Lung (tissue), 11 donors: ENCODE measurements at regions not wholly inside any gene's neighbourhood (a gene's known extent, or its start where the extent isn't known, plus 50 kb on each side); places are given as distances from the start of the nearest gene placed in this dataset.

Source experiments
- ATAC-seq: fragments of 200-7000 bp; cut with Tn5 transposase; one replicate; pipeline ENCODE4 v1.9.1; 2020; ENCODE audit warnings: moderate number of reproducible peaks; ENCODE audit not compliant: insufficient read depth, low FRiP score
- DNase-seq, 3 donors: peaks; one replicate each; pipeline ENCODE4 v3.0.0-alpha.2; 2013 to 2017
- H3K27ac ChIP-seq, 2 donors: one replicate each; pipeline ENCODE4 v1.5.1; 2013; ENCODE audit warnings: mild to moderate bottlenecking in 2 of 2, moderate library complexity in 2 of 2, control low read depth in 1 of 2, inconsistent platforms in 1 of 2, low read depth in 1 of 2, low read length in 1 of 2
- H3K27me3 ChIP-seq, 3 donors: one replicate each; pipeline ENCODE4 v1.5.1; 2013; ENCODE audit warnings: low read length in 2 of 3; ENCODE audit not compliant: control insufficient read depth in 3 of 3, insufficient read depth in 3 of 3
- H3K36me3 ChIP-seq, 4 donors: one replicate each; pipeline ENCODE4 v1.5.1; 2013; ENCODE audit warnings: low read length in 4 of 4, mild to moderate bottlenecking in 1 of 4, moderate library complexity in 1 of 4; ENCODE audit not compliant: control insufficient read depth in 4 of 4, insufficient read depth in 4 of 4
- H3K4me1 ChIP-seq, 5 donors: one replicate each; pipeline ENCODE4 v1.5.1; 2013; ENCODE audit warnings: low read length in 5 of 5, mild to moderate bottlenecking in 2 of 5, moderate library complexity in 1 of 5; ENCODE audit not compliant: control insufficient read depth in 5 of 5, insufficient read depth in 5 of 5
- H3K4me3 ChIP-seq: one replicate; pipeline ENCODE4 v1.5.1; 2013; ENCODE audit warnings: mild to moderate bottlenecking, control low read depth, moderate library complexity
- H3K9ac ChIP-seq, 2 donors: one replicate each; pipeline ENCODE4 v1.5.1; 2013; ENCODE audit warnings: low read length in 2 of 2, control low read depth in 1 of 2; ENCODE audit not compliant: insufficient read depth in 1 of 2
- H3K9me3 ChIP-seq, 4 donors: one replicate each; pipeline ENCODE4 v1.5.1; 2013; ENCODE audit warnings: low read length in 3 of 4, mild to moderate bottlenecking in 1 of 4, moderate library complexity in 1 of 4; ENCODE audit not compliant: control insufficient read depth in 4 of 4, insufficient read depth in 3 of 4
- CTCF ChIP-seq: IDR thresholded peaks from 2 replicates; pipeline ENCODE4 v1.5.1; 2012; ENCODE audit warnings: mild to moderate bottlenecking; ENCODE audit errors: control extremely low read depth, extremely low read depth
- WGBS, 2 donors: extraction: QIAGEN DNeasy Blood & Tissue Kit; methylation state at CpG; one replicate each; pipeline ENCODE4 v1.1.7; 2013; 5-methylcytosine and 5-hydroxymethylcytosine counted together
- donor health status: control.
- donor health status: control.
- donor health status: Bipolar disorder and iron deficiency.
- donor health status: healthy.
- donor health status: DM: yes; HTN: yes; CAD: no.

DNA sequence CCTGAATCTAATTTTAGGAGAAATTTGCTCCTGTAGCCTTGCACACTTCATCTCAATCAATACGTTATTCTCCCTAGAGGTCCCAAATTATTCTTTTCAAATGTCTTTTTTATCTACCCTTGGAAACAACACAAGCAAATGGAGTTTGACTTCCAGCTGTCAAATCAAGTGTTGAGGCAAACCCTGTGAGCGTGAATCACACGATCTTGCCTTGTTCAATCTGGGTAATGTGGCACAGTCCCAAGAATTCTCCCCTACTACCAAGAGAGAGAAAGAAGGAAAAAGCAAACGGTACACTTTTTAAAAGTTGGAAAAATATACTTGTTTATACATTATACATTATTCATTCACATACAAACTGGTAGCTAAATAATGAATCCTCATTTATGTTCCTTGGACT is 2035.3 kb upstream of the CELF4 start:
- Histone ChIP-seq H3K27me3 (no peaks in the 10 kb centered on the region), H3K27ac (no peak overlapping the region), H3K9ac (no peak overlapping the region), H3K4me3 (no peak overlapping the region), H3K4me1 (peaks cover 0 to 5% (median 0%) of the 10 kb centered on the region in 5 donors), H3K36me3 (no peaks in the 10 kb centered on the region), H3K9me3 (peaks cover 0 to 3% (median 0%) of the 10 kb centered on the region in 4 donors)
- no peak for TF ChIP-seq CTCF
- DNase-seq (peak in 2 of 3 donors; percentile 48 to 68), ATAC-seq (no peak)
- WGBS, 2 donors = 80 to 83% methylated on average over 4 of the region's 4 CpGs

- no peak overlapping the region for H3K9ac ChIP-seq
- no peak overlapping the region for H3K4me3 ChIP-seq
- TF ChIP-seq CTCF = no peak
- no peaks in the 10 kb centered on the region for H3K36me3 ChIP-seq
- H3K27ac ChIP-seq = no peak overlapping the region
- H3K27me3 ChIP-seq = no peaks in the 10 kb centered on the region
- DNase-seq (no peak), ATAC-seq (no peak)
- peaks cover 0 to 3% (median 1%) of the 10 kb centered on the region in 4 donors for H3K9me3 ChIP-seq
- H3K4me1 ChIP-seq = peaks cover 0 to 5% (median 0%) of the 10 kb centered on the region in 5 donors
- WGBS, 2 donors = 64 to 96% methylated on average over 2 of the region's 2 CpGs
Measured at GRCh38 chr18:39599251-39599650, 2033.7 kb upstream of the CELF4 start.

DNA sequence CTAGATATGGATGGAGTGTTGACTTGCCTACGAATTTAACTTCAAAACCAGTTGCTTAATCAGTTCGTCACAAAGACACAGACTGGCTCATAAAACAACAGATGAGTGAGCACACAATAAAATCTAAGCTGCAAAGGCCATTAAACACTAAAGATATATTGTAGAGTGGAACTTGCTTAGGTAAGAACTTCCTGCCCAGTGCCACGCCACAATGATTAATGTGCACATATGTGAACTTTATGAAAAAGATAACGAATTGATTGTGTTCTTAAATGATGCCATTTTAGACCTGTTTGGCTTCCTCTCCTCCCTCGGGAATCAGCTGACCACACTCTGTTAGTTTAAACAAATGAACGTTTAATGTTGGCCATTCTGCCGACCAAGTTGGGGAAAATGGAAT is 2031.3 kb upstream of the CELF4 start:
- WGBS, 2 donors = 36 to 49% methylated on average over 7 of the region's 7 CpGs
- Histone ChIP-seq H3K27me3 (no peaks in the 10 kb centered on the region), H3K27ac (no peak overlapping the region), H3K36me3 (no peaks in the 10 kb centered on the region), H3K9ac (no peak overlapping the region), H3K4me3 (no peak overlapping the region), H3K9me3 (peaks cover 0 to 3% (median 1%) of the 10 kb centered on the region in 4 donors), H3K4me1 (peaks cover 0 to 5% (median 0%) of the 10 kb centered on the region in 5 donors)
- no peak for ATAC-seq
- no peak for TF ChIP-seq CTCF
- DNase-seq = no peak

DNA sequence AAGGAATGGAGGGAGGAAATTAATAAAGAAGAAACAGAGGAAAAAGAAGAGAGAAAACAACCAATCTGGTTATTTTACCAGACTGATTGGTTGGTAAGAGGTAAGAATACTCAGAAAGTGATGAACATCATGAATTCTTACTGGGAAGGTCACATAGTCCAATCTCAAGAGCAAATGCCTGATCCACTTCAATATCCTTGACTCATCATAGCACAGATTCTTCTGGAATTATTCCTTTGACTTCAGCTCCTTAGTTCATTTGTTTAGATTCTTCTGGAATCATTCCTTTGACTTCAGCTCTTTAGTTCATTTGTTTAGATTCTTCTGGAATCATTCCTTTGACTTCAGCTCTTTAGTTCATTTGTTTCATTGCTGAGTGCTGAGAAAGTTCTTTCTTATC is 2030.6 kb upstream of the CELF4 start:
- H3K9ac ChIP-seq = no peak overlapping the region
- no peaks in the 10 kb centered on the region for H3K36me3 ChIP-seq
- peaks cover 0 to 3% (median 1%) of the 10 kb centered on the region in 4 donors for H3K9me3 ChIP-seq
- no peak overlapping the region for H3K4me3 ChIP-seq
- DNase-seq (no peak), ATAC-seq (no peak)
- H3K4me1 ChIP-seq = peaks cover 0 to 5% (median 0%) of the 10 kb centered on the region in 5 donors
- no peaks in the 10 kb centered on the region for H3K27me3 ChIP-seq
- no peak for TF ChIP-seq CTCF
- H3K27ac ChIP-seq = no peak overlapping the region
